ENCODE measurements at regions not wholly inside any gene's neighbourhood (a gene's known extent, or its start where the extent isn't known, plus 50 kb on each side); places are given as distances from the start of the nearest gene placed in this dataset.

GRCh38 chrX:82292803-82293202, 1090.9 kb downstream of the SH3BGRL start:
- Histone ChIP-seq H3K36me3 (ENCODE audit: insufficient read depth, low read length) (no peaks in the 10 kb centered on the region), H3K27ac (ENCODE audit: low read depth, low read length) (no peak overlapping the region), H3K4me1 (ENCODE audit: insufficient read depth, low read length) (no peaks in the 10 kb centered on the region), H3K4me3 (ENCODE audit: low read length in 2 of 2) (no peak overlapping the region), H3K9me3 (ENCODE audit: control insufficient read depth in 1 of 2, low read length in 2 of 2) (no peaks in the 10 kb centered on the region), H3K27me3 (ENCODE audit: insufficient read depth, low read length) (no peaks in the 10 kb centered on the region)
- Mint-ChIP-seq H3K36me3 (no peaks in the 10 kb centered on the region), H3K4me3 (no peak overlapping the region), H3K9me3 (peaks cover 0 to 7% (median 0%) of the 10 kb centered on the region in 8 donors), H3K27me3 (no peaks in the 10 kb centered on the region), H3K27ac (no peak overlapping the region), H3K4me1 (no peaks in the 10 kb centered on the region)
- intact Hi-C loops (cut with micrococcal nuclease) = no loop called here
- no peak for DNase-seq
- ChIA-PET CTCF (ENCODE audit: partially characterized antibody) (no interaction called here), POLR2A (ENCODE audit: partially characterized antibody) (no interaction called here)

- no peaks in the 10 kb centered on the region for H3K9me3 ChIP-seq (ENCODE audit: control insufficient read depth in 1 of 2, low read length in 2 of 2)
- ChIA-PET POLR2A (ENCODE audit: partially characterized antibody) (no interaction called here), CTCF (ENCODE audit: partially characterized antibody) (no interaction called here)
- H3K27ac ChIP-seq (ENCODE audit: low read depth, low read length) = no peak overlapping the region
- Mint-ChIP-seq H3K36me3 (no peaks in the 10 kb centered on the region), H3K4me3 (no peak overlapping the region), H3K4me1 (no peaks in the 10 kb centered on the region), H3K9me3 (peaks cover 0 to 3% (median 0%) of the 10 kb centered on the region in 8 donors), H3K27ac (no peak overlapping the region), H3K27me3 (no peaks in the 10 kb centered on the region)
- no peaks in the 10 kb centered on the region for H3K27me3 ChIP-seq (ENCODE audit: insufficient read depth, low read length)
- H3K4me1 ChIP-seq (ENCODE audit: insufficient read depth, low read length) = no peaks in the 10 kb centered on the region
- no peaks in the 10 kb centered on the region for H3K36me3 ChIP-seq (ENCODE audit: insufficient read depth, low read length)
- H3K4me3 ChIP-seq (ENCODE audit: low read length in 2 of 2) = no peak overlapping the region
- no peak for DNase-seq
- intact Hi-C loops (cut with micrococcal nuclease) = no loop called here
Observed at GRCh38 chrX:82320569-82320968, 1118.7 kb downstream of the SH3BGRL start.

GRCh38 chrX:82333575-82333974, 1131.7 kb downstream of the SH3BGRL start:
- intact Hi-C loops (cut with micrococcal nuclease) = no loop called here
- DNase-seq = no peak
- H3K27ac Mint-ChIP-seq = no peak overlapping the region
- Histone ChIP-seq H3K4me1 (ENCODE audit: insufficient read depth, low read length) (no peaks in the 10 kb centered on the region), H3K27me3 (ENCODE audit: insufficient read depth, low read length) (no peaks in the 10 kb centered on the region), H3K27ac (ENCODE audit: low read depth, low read length) (no peak overlapping the region), H3K4me3 (ENCODE audit: low read length in 2 of 2) (no peak overlapping the region), H3K36me3 (ENCODE audit: insufficient read depth, low read length) (no peaks in the 10 kb centered on the region), H3K9me3 (ENCODE audit: control insufficient read depth in 1 of 2, low read length in 2 of 2) (no peaks in the 10 kb centered on the region)
- ChIA-PET POLR2A (ENCODE audit: partially characterized antibody) (no interaction called here), CTCF (ENCODE audit: partially characterized antibody) (no interaction called here)
- no peak overlapping the region for H3K4me3 Mint-ChIP-seq
- H3K9me3 Mint-ChIP-seq = no peaks in the 10 kb centered on the region
- H3K36me3 Mint-ChIP-seq = no peaks in the 10 kb centered on the region
- no peaks in the 10 kb centered on the region for H3K4me1 Mint-ChIP-seq
- H3K27me3 Mint-ChIP-seq = no peaks in the 10 kb centered on the region

GRCh38 chrX:82335772-82336171, 1133.9 kb downstream of the SH3BGRL start:
- CTCF ChIA-PET (ENCODE audit: partially characterized antibody) = no interaction called here
- DNase-seq = no peak

DNA sequence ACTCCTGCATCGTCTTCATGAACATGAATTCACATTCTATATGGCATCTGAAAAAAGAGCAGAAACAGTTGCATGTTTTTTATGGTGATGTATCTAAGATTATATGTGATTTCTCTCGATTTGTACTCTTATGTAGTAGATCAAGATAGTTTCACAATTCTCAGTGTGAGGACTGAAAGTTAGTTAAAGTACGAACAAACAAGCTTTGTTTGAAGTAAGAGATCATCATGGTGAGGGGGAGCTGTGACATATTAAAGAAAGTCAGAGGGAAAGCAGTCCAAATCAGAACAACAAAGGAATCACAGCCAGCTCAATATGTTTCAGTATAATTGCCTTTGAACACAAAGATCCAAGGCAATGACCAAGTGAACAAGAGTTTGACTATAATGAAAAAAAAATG, 1140.6 kb downstream of the SH3BGRL start:
- no peaks in the 10 kb centered on the region for H3K27me3 Mint-ChIP-seq
- CTCF ChIA-PET (ENCODE audit: partially characterized antibody) = no interaction called here
- Histone ChIP-seq H3K9me3 (ENCODE audit: control insufficient read depth in 1 of 2, low read length in 2 of 2) (no peaks in the 10 kb centered on the region), H3K27me3 (ENCODE audit: insufficient read depth, low read length) (no peaks in the 10 kb centered on the region), H3K36me3 (ENCODE audit: insufficient read depth, low read length) (no peaks in the 10 kb centered on the region), H3K4me1 (ENCODE audit: insufficient read depth, low read length) (no peaks in the 10 kb centered on the region), H3K27ac (ENCODE audit: low read depth, low read length) (no peak overlapping the region), H3K4me3 (ENCODE audit: low read length in 2 of 2) (no peak overlapping the region)
- H3K4me3 Mint-ChIP-seq = no peak overlapping the region
- peaks cover 0 to 3% (median 0%) of the 10 kb centered on the region in 8 donors for H3K9me3 Mint-ChIP-seq
- POLR2A ChIA-PET (ENCODE audit: partially characterized antibody) = no interaction called here
- no peaks in the 10 kb centered on the region for H3K4me1 Mint-ChIP-seq
- intact Hi-C loops (cut with micrococcal nuclease) = no loop called here
- H3K27ac Mint-ChIP-seq = no peak overlapping the region
- H3K36me3 Mint-ChIP-seq = no peaks in the 10 kb centered on the region
- no peak for DNase-seq

More at GRCh38 chrX:82335772-82336171, 1133.9 kb downstream of the SH3BGRL start:
- Histone ChIP-seq H3K36me3 (ENCODE audit: insufficient read depth, low read length) (no peaks in the 10 kb centered on the region), H3K9me3 (ENCODE audit: control insufficient read depth in 1 of 2, low read length in 2 of 2) (no peaks in the 10 kb centered on the region), H3K4me1 (ENCODE audit: insufficient read depth, low read length) (no peaks in the 10 kb centered on the region), H3K27ac (ENCODE audit: low read depth, low read length) (no peak overlapping the region), H3K4me3 (ENCODE audit: low read length in 2 of 2) (no peak overlapping the region), H3K27me3 (ENCODE audit: insufficient read depth, low read length) (no peaks in the 10 kb centered on the region)
- H3K27me3 Mint-ChIP-seq = no peaks in the 10 kb centered on the region
- H3K27ac Mint-ChIP-seq = no peak overlapping the region
- no peaks in the 10 kb centered on the region for H3K4me1 Mint-ChIP-seq
- no peaks in the 10 kb centered on the region for H3K36me3 Mint-ChIP-seq
- H3K9me3 Mint-ChIP-seq = no peaks in the 10 kb centered on the region
- POLR2A ChIA-PET (ENCODE audit: partially characterized antibody) = no interaction called here
- intact Hi-C loops (cut with micrococcal nuclease) = no loop called here
- no peak overlapping the region for H3K4me3 Mint-ChIP-seq

DNA sequence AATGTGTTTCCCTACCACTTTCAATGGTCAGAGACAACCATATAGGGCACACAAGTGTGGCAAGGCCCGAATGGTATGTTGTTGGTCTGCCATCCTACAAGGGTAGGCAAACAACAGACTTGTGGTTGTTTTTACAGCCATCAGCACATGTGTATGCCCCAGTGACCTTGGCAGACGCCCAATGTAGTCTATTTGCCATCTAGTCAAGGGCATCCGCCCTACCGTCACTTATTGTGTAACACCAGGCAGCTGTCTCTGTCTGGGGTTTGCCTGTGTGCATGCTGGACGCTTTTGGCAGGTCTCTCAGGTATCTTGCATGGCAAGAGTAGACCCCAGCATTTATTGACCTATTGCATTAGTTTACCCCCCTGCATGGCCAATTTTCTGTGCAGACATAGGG, 1145.5 kb upstream of the POU3F4 start:
- Histone ChIP-seq H3K4me1 (ENCODE audit: insufficient read depth, low read length) (no peaks in the 10 kb centered on the region), H3K27ac (ENCODE audit: low read depth, low read length) (no peak overlapping the region), H3K36me3 (ENCODE audit: insufficient read depth, low read length) (no peaks in the 10 kb centered on the region), H3K4me3 (ENCODE audit: low read length in 2 of 2) (no peak overlapping the region), H3K27me3 (ENCODE audit: insufficient read depth, low read length) (no peaks in the 10 kb centered on the region), H3K9me3 (ENCODE audit: control insufficient read depth in 1 of 2, low read length in 2 of 2) (no peaks in the 10 kb centered on the region)
- Mint-ChIP-seq H3K36me3 (no peaks in the 10 kb centered on the region), H3K27me3 (no peaks in the 10 kb centered on the region), H3K27ac (no peak overlapping the region), H3K4me3 (no peak overlapping the region), H3K9me3 (peaks cover 0 to 4% (median 0%) of the 10 kb centered on the region in 8 donors), H3K4me1 (no peaks in the 10 kb centered on the region)
- POLR2A ChIA-PET (ENCODE audit: partially characterized antibody) = no interaction called here
- CTCF ChIA-PET (ENCODE audit: partially characterized antibody) = no interaction called here
- intact Hi-C loops (cut with micrococcal nuclease) = no loop called here
- DNase-seq = no peak

GRCh38 chrX:82362990-82363389, 1145.1 kb upstream of the POU3F4 start:
- intact Hi-C loops (cut with micrococcal nuclease) = no loop called here
- Histone ChIP-seq H3K27me3 (ENCODE audit: insufficient read depth, low read length) (no peaks in the 10 kb centered on the region), H3K36me3 (ENCODE audit: insufficient read depth, low read length) (no peaks in the 10 kb centered on the region), H3K4me1 (ENCODE audit: insufficient read depth, low read length) (no peaks in the 10 kb centered on the region), H3K4me3 (ENCODE audit: low read length in 2 of 2) (no peak overlapping the region), H3K27ac (ENCODE audit: low read depth, low read length) (no peak overlapping the region), H3K9me3 (ENCODE audit: control insufficient read depth in 1 of 2, low read length in 2 of 2) (no peaks in the 10 kb centered on the region)
- Mint-ChIP-seq H3K27ac (no peak overlapping the region), H3K27me3 (no peaks in the 10 kb centered on the region), H3K4me1 (no peaks in the 10 kb centered on the region), H3K36me3 (no peaks in the 10 kb centered on the region), H3K9me3 (peaks cover 0 to 4% (median 0%) of the 10 kb centered on the region in 8 donors), H3K4me3 (no peak overlapping the region)
- ChIA-PET POLR2A (ENCODE audit: partially characterized antibody) (no interaction called here), CTCF (ENCODE audit: partially characterized antibody) (no interaction called here)
- DNase-seq = no peak

DNA sequence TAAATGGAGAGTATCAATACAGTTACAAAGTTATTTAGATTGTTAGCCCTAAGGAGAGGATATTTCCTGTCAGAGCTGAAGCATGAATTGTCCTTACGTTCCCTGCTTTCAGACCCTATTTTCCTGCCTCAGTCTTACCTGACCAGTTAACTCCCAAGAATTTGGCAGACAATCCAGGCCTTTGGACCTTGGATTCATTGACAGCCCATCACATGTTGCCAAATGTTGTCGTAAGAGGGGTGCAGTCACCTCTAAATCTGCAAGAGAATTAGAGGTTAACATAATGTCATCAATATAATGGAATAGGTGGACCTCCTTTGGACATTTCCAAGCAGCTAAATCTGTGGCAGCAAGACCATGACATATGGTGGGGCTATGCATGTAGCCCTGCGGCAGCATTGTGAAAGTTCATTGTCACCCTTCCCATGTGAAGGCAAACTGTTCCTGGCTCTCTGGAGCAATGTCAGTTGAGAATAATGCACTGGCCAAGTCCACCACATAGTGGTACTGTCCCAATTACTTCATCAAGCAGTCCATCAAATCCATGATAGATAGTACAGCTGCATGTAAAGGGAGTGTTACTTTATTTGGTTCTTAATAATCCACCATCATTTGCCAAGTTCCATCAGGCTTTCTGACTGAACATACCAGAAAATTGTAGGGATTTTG, 1137.0 kb upstream of the POU3F4 start:
- Histone ChIP-seq H3K27ac (ENCODE audit: low read depth, low read length) (no peak overlapping the region), H3K36me3 (ENCODE audit: insufficient read depth, low read length) (no peaks in the 10 kb centered on the region), H3K9me3 (ENCODE audit: control insufficient read depth in 1 of 2, low read length in 2 of 2) (no peaks in the 10 kb centered on the region), H3K4me3 (ENCODE audit: low read length in 2 of 2) (no peak overlapping the region), H3K27me3 (ENCODE audit: insufficient read depth, low read length) (no peaks in the 10 kb centered on the region), H3K4me1 (ENCODE audit: insufficient read depth, low read length) (no peaks in the 10 kb centered on the region)
- CTCF ChIA-PET (ENCODE audit: partially characterized antibody) = no interaction called here
- DNase-seq = no peak
- POLR2A ChIA-PET (ENCODE audit: partially characterized antibody) = no interaction called here
- Mint-ChIP-seq H3K27ac (no peak overlapping the region), H3K4me1 (peaks cover 0 to 1% (median 0%) of the 10 kb centered on the region in 4 donors), H3K27me3 (no peaks in the 10 kb centered on the region), H3K36me3 (no peaks in the 10 kb centered on the region), H3K9me3 (no peaks in the 10 kb centered on the region), H3K4me3 (no peak overlapping the region)
- intact Hi-C loops (cut with micrococcal nuclease) = no loop called here

Measured in CD4-positive, alpha-beta memory T cell (primary cell).